HepG2 (cell line): ENCODE measurements at regions not wholly inside any gene's neighbourhood (a gene's known extent, or its start where the extent isn't known, plus 50 kb on each side); places are given as distances from the start of the nearest gene placed in this dataset.

Experiments
- ATAC-seq: fragments of 200-7000 bp; cut with Tn5 transposase; 3 replicates; pipeline ENCODE4 v1.9.1; 2020; ENCODE audit warnings: mild to moderate bottlenecking, moderate library complexity
- BruUV-seq: library from RNA; stranded (reverse); fragments of 400-500 nt; replicated peaks from 2 replicates; lab custom pipeline; 2021; lab: Mats Ljungman, UMichigan
- CTCF ChIA-PET: fragments of 300-600 bp; formaldehyde crosslinking; extraction: SDS; loops from one replicate; lab custom pipeline; 2021; ENCODE audit warnings: low total read pairs, inconsistent platforms, low intra/inter-chr PET ratio; lab: Yijun Ruan, JAX
- POLR2A ChIA-PET: fragments of 350-600 bp; sonication (Branson Sonifier 250); formaldehyde crosslinking; loops from one replicate; lab custom pipeline; 2020; ENCODE audit warnings: antibody characterized with exemption, inconsistent platforms; lab: Yijun Ruan, JAX
- DNase-seq: peaks from one replicate; pipeline ENCODE4 v3.0.0-alpha.2; 2015; ENCODE audit warnings: low spot score
- FAIRE-seq: peaks from 3 replicates; lab custom pipeline; 2011; peaks lifted over from hg19 to GRCh38; lab: Jason Lieb, UNC
- H2AFZ ChIP-seq: one replicate; pipeline ENCODE4 v1.6.1; 2011; ENCODE audit warnings: low read length, inconsistent platforms
- H3K27ac ChIP-seq: fragments of 300-600 bp; 3 replicates; pipeline ENCODE4 v1.8.0; 2011; ENCODE audit warnings: mixed run types, mild to moderate bottlenecking, mixed read lengths, low read length, inconsistent platforms; ENCODE audit not compliant: insufficient read depth; ENCODE audit errors: extremely low read length
- H3K27me3 ChIP-seq, 2 experiments: fragments of 200-600 bp in 1 of 2; 2 replicates in 1 of 2; 3 replicates in 1 of 2; pipeline versions ENCODE4 v1.6.0 to v1.8.0; 2011; ENCODE audit warnings: low read length in 2 of 2, mild to moderate bottlenecking in 2 of 2, moderate library complexity in 2 of 2, inconsistent platforms in 1 of 2; ENCODE audit not compliant: insufficient read depth in 2 of 2, control insufficient read depth in 1 of 2
- H3K36me3 ChIP-seq, 2 experiments: fragments of 200-600 bp in 1 of 2; replicated peaks in 1 of 2; 2 replicates in 1 of 2; 3 replicates in 1 of 2; pipeline versions ENCODE4 v1.5.1 to v1.8.0; 2011; ENCODE audit warnings: low read length in 2 of 2, inconsistent platforms in 1 of 2; ENCODE audit not compliant: insufficient read depth in 2 of 2, control insufficient read depth in 1 of 2
- H3K4me1 ChIP-seq: 2 replicates; pipeline ENCODE4 v1.5.1; 2012; ENCODE audit warnings: low read length, inconsistent platforms; ENCODE audit not compliant: insufficient read depth
- H3K4me2 ChIP-seq: 2 replicates; pipeline ENCODE4 v1.6.0; 2011; ENCODE audit warnings: low read depth, low read length, inconsistent platforms
- H3K4me3 ChIP-seq, 3 experiments: fragments of 200-600 bp in 1 of 3; sonication (generic), shearing (Covaris generic) in 1 of 3; replicated peaks in 1 of 3; 2 replicates each; pipeline ENCODE4 v1.5.1; 2011 to 2016; ENCODE audit warnings: low read length in 3 of 3, inconsistent platforms in 2 of 3, low read depth in 2 of 3, mild to moderate bottlenecking in 2 of 3, control low read depth in 1 of 3, mixed read lengths in 1 of 3; ENCODE audit not compliant: insufficient read depth in 1 of 3
- H3K79me2 ChIP-seq: one replicate; pipeline ENCODE4 v1.6.1; 2011; ENCODE audit warnings: low read length, inconsistent platforms; ENCODE audit not compliant: insufficient read depth
- H3K9ac ChIP-seq: 2 replicates; pipeline ENCODE4 v1.6.0; 2011; ENCODE audit warnings: mild to moderate bottlenecking, low read depth, low read length, inconsistent platforms; ENCODE audit not compliant: insufficient read depth
- H3K9me3 ChIP-seq: 2 replicates; pipeline ENCODE4 v1.5.1; 2012; ENCODE audit warnings: mild to moderate bottlenecking, low read length
- H4K20me1 ChIP-seq: 2 replicates; pipeline ENCODE4 v1.6.0; 2011; ENCODE audit warnings: inconsistent platforms, mild to moderate bottlenecking, low read length, moderate library complexity; ENCODE audit not compliant: insufficient read depth
- KLF9 ChIP-seq: IDR thresholded peaks from 2 replicates; pipeline ENCODE4 v1.6.1; 2016; ENCODE audit warnings: low read depth
- MAFF ChIP-seq: IDR thresholded peaks from 2 replicates; pipeline ENCODE4 v1.6.1; 2011; ENCODE audit warnings: low read depth, low read length, improper control_type of control experiment
- MAFK ChIP-seq, 2 experiments: IDR thresholded peaks in 1 of 2; conservative IDR thresholded peaks in 1 of 2; 2 replicates each; pipeline ENCODE4 v1.6.1; 2011; ENCODE audit warnings: improper control_type of control experiment in 2 of 2, low read length in 2 of 2
- NFYC ChIP-seq: IDR thresholded peaks from 2 replicates; pipeline ENCODE4 v1.6.1; 2016; ENCODE audit warnings: missing genetic modification reagents, missing compliant biosample characterization
- PHF20 ChIP-seq: sonication (generic); formaldehyde crosslinking; IDR thresholded peaks from 2 replicates; pipeline ENCODE4 v1.5.0; 2020; ENCODE audit warnings: mild to moderate bottlenecking, missing genetic modification reagents
- YEATS2 ChIP-seq: sonication (generic); formaldehyde crosslinking; IDR thresholded peaks from 2 replicates; pipeline ENCODE4 v1.4.0; 2020; ENCODE audit warnings: missing genetic modification reagents, borderline replicate concordance
- ZC3H13 ChIP-seq: sonication (generic); formaldehyde crosslinking; IDR thresholded peaks from 2 replicates; pipeline ENCODE4 v1.8.1; 2023; ENCODE audit warnings: mild to moderate bottlenecking, missing genetic modification reagents, moderate library complexity
- ZNF101 ChIP-seq: sonication (generic); formaldehyde crosslinking; IDR thresholded peaks from 2 replicates; pipeline ENCODE4 v1.4.0; 2020; ENCODE audit warnings: mild to moderate bottlenecking, low read depth, missing genetic modification reagents, borderline replicate concordance
- ZNF616 ChIP-seq: sonication (generic); formaldehyde crosslinking; IDR thresholded peaks from 2 replicates; pipeline ENCODE4 v1.5.0; 2020; ENCODE audit warnings: low read depth, mild to moderate bottlenecking, missing genetic modification reagents
- WGBS: methylation state at CpG from one replicate; pipeline ENCODE4 v1.1.6; 2017; ENCODE audit warnings: low lambda C conversion rate; 5-methylcytosine and 5-hydroxymethylcytosine counted together
- in situ Hi-C: cut with HindIII; loops from 2 replicates; pipeline ENCODE4 v1.10.0; 2017; ENCODE audit warnings: low pct_unique_long_range_greater_than_20kb; ENCODE audit not compliant: extremely low pct_ligation_motif_present
- intact Hi-C: fragments of 100-400 bp; cut with micrococcal nuclease; formaldehyde crosslinking; loops from one replicate; pipeline ENCODE4 v1.10.0; 2022; ENCODE audit not compliant: unreplicated experiment
- TF ChIP-seq, protein P1 (sequence below): sonication (generic); formaldehyde crosslinking; IDR thresholded peaks from 2 replicates; pipeline ENCODE4 v1.4.0; 2020; ENCODE audit warnings: missing genetic modification reagents, mild to moderate bottlenecking, borderline replicate concordance
- TF ChIP-seq, protein P2 (sequence below): sonication (generic); formaldehyde crosslinking; IDR thresholded peaks from 2 replicates; pipeline ENCODE4 v1.4.0; 2020; ENCODE audit warnings: missing genetic modification reagents
- TF ChIP-seq, protein P3 (sequence below): IDR thresholded peaks from 2 replicates; pipeline ENCODE4 v1.6.1; 2016; ENCODE audit warnings: missing compliant biosample characterization, missing genetic modification reagents, borderline replicate concordance

GRCh38 chr1:72355899-72356298, 73.6 kb upstream of the NEGR1 start:
- Histone ChIP-seq H3K9me3 (peaks cover 8% of the 10 kb centered on the region; the same call in 1 of the 2 replicates), H3K9ac (no peak overlapping the region), H3K4me1 (no peaks in the 10 kb centered on the region), H4K20me1 (no peaks in the 10 kb centered on the region), H3K36me3 (no peaks in the 10 kb centered on the region), H3K4me2 (no peak overlapping the region), H3K27ac (no peak overlapping the region), H3K4me3 (no peak overlapping the region), H3K79me2 (no peaks in the 10 kb centered on the region), H2AFZ (no peak overlapping the region), H3K27me3 (no peaks in the 10 kb centered on the region)
- 41% methylated on average over 3 of the region's 3 CpGs for WGBS
- BruUV-seq = no TSS peak
- ATAC-seq (no peak), FAIRE-seq (no peak), DNase-seq (no peak)
- intact Hi-C loops = no loop called here
- TF ChIP-seq MAFK (conservative IDR thresholded peaks at IDR 0.05 in 1 of 2, IDR thresholded peaks at IDR 0.05 in 1 of 2; ENCODE audit: low read length in 2 of 2) (peak; percentile 71 to 94), MAFF (peak; percentile 86), ZNF616 (CRISPR knock-in tag) (no peak)
- ChIA-PET POLR2A (no interaction called here), CTCF (no interaction called here)
- in situ Hi-C loops = no loop called here

- H3K9ac ChIP-seq = no peak overlapping the region
- no peak overlapping the region for H2AFZ ChIP-seq
- no peaks in the 10 kb centered on the region for H3K9me3 ChIP-seq
- H3K27ac ChIP-seq = no peak overlapping the region
- WGBS = 7% methylated on average over 1 of the region's 1 CpG
- no peaks in the 10 kb centered on the region for H3K4me1 ChIP-seq
- H3K79me2 ChIP-seq = no peaks in the 10 kb centered on the region
- no peak overlapping the region for H3K4me3 ChIP-seq
- H3K4me2 ChIP-seq = no peak overlapping the region
- FAIRE-seq (no peak), ATAC-seq (no peak), DNase-seq (no peak)
- no peaks in the 10 kb centered on the region for H4K20me1 ChIP-seq
- intact Hi-C loops = no loop called here
- no TSS peak for BruUV-seq
- in situ Hi-C loops = no loop called here
- ChIA-PET POLR2A (no interaction called here), CTCF (no interaction called here)
- no peaks in the 10 kb centered on the region for H3K36me3 ChIP-seq
- no peaks in the 10 kb centered on the region for H3K27me3 ChIP-seq
- TF ChIP-seq NFYC (CRISPR knock-in tag) (no peak), PHF20 (CRISPR knock-in tag) (no peak), KLF9 (no peak), ZC3H13 (CRISPR knock-in tag) (no peak), ZNF101 (no peak), YEATS2 (no peak)
- TF ChIP-seq, protein P1, sequence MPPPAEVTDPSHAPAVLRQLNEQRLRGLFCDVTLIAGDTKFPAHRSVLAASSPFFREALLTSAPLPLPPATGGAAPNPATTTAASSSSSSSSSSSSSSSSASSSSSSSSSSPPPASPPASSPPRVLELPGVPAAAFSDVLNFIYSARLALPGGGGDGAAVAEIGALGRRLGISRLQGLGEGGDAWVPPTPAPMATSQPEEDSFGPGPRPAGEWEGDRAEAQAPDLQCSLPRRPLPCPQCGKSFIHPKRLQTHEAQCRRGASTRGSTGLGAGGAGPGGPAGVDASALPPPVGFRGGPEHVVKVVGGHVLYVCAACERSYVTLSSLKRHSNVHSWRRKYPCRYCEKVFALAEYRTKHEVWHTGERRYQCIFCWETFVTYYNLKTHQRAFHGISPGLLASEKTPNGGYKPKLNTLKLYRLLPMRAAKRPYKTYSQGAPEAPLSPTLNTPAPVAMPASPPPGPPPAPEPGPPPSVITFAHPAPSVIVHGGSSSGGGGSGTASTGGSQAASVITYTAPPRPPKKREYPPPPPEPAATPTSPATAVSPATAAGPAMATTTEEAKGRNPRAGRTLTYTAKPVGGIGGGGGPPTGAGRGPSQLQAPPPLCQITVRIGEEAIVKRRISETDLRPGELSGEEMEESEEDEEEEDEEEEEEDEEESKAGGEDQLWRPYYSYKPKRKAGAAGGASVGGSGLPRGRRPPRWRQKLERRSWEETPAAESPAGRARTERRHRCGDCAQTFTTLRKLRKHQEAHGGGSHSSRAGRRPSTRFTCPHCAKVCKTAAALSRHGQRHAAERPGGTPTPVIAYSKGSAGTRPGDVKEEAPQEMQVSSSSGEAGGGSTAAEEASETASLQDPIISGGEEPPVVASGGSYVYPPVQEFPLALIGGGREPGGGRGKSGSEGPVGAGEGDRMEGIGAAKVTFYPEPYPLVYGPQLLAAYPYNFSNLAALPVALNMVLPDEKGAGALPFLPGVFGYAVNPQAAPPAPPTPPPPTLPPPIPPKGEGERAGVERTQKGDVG (CRISPR knock-in tag) = no peak
- TF ChIP-seq, protein P2, sequence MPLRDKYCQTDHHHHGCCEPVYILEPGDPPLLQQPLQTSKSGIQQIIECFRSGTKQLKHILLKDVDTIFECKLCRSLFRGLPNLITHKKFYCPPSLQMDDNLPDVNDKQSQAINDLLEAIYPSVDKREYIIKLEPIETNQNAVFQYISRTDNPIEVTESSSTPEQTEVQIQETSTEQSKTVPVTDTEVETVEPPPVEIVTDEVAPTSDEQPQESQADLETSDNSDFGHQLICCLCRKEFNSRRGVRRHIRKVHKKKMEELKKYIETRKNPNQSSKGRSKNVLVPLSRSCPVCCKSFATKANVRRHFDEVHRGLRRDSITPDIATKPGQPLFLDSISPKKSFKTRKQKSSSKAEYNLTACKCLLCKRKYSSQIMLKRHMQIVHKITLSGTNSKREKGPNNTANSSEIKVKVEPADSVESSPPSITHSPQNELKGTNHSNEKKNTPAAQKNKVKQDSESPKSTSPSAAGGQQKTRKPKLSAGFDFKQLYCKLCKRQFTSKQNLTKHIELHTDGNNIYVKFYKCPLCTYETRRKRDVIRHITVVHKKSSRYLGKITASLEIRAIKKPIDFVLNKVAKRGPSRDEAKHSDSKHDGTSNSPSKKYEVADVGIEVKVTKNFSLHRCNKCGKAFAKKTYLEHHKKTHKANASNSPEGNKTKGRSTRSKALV (CRISPR knock-in tag) = no peak
- TF ChIP-seq, protein P3, sequence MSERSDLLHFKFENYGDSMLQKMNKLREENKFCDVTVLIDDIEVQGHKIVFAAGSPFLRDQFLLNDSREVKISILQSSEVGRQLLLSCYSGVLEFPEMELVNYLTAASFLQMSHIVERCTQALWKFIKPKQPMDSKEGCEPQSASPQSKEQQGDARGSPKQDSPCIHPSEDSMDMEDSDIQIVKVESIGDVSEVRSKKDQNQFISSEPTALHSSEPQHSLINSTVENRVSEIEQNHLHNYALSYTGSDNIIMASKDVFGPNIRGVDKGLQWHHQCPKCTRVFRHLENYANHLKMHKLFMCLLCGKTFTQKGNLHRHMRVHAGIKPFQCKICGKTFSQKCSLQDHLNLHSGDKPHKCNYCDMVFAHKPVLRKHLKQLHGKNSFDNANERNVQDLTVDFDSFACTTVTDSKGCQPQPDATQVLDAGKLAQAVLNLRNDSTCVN (CRISPR knock-in tag) = no peak
These were observed 59.3 kb upstream of the NEGR1 start for GRCh38 chr1:72341661-72342060.
